Esophagus (tissue), 2 donors: ENCODE measurements at regions not wholly inside any gene's neighbourhood (a gene's known extent, or its start where the extent isn't known, plus 50 kb on each side); places are given as distances from the start of the nearest gene placed in this dataset.
"Not testable (repeated sequence)": the region's sequence is repeated elsewhere in the genome, so short reads cannot be mapped to it uniquely, and the experiment has no call there.

ENCODE experiments used
- H3K27ac ChIP-seq, 2 donors: one replicate each; pipeline ENCODE4 v1.5.1; 2013; ENCODE audit warnings: low read depth in 2 of 2, mild to moderate bottlenecking in 2 of 2, inconsistent platforms in 1 of 2, low read length in 1 of 2, moderate library complexity in 1 of 2
- H3K27me3 ChIP-seq, 2 donors: one replicate each; pipeline ENCODE4 v1.6.1; 2013; ENCODE audit warnings: low read length in 2 of 2, control low read depth in 1 of 2, mild to moderate bottlenecking in 1 of 2; ENCODE audit not compliant: insufficient read depth in 2 of 2, control insufficient read depth in 1 of 2
- H3K36me3 ChIP-seq, 2 donors: one replicate each; pipeline ENCODE4 v1.6.1; 2013; ENCODE audit warnings: low read length in 1 of 2; ENCODE audit not compliant: control insufficient read depth in 2 of 2, insufficient read depth in 2 of 2
- H3K4me1 ChIP-seq, 2 donors: one replicate each; pipeline ENCODE4 v1.6.1; 2013; ENCODE audit warnings: low read length in 1 of 2; ENCODE audit not compliant: control insufficient read depth in 2 of 2, insufficient read depth in 2 of 2
- H3K4me3 ChIP-seq, 2 donors: one replicate each; pipeline ENCODE4 v1.5.1; 2013; ENCODE audit warnings: low read length in 2 of 2, mild to moderate bottlenecking in 2 of 2, low read depth in 1 of 2, moderate library complexity in 1 of 2
- H3K9me3 ChIP-seq, 2 donors: one replicate each; pipeline ENCODE4 v1.6.1; 2013; ENCODE audit warnings: mild to moderate bottlenecking in 2 of 2, low read depth in 1 of 2, low read length in 1 of 2, moderate library complexity in 1 of 2; ENCODE audit not compliant: control insufficient read depth in 2 of 2, insufficient read depth in 1 of 2
- WGBS, 2 donors: extraction: QIAGEN DNeasy Blood & Tissue Kit; methylation state at CpG; one replicate each; pipeline ENCODE4 v1.1.7; 2013; 5-methylcytosine and 5-hydroxymethylcytosine counted together
- donor health status: healthy with polysubstance abuse.
- donor health status: Bipolar disorder and iron deficiency.

DNA sequence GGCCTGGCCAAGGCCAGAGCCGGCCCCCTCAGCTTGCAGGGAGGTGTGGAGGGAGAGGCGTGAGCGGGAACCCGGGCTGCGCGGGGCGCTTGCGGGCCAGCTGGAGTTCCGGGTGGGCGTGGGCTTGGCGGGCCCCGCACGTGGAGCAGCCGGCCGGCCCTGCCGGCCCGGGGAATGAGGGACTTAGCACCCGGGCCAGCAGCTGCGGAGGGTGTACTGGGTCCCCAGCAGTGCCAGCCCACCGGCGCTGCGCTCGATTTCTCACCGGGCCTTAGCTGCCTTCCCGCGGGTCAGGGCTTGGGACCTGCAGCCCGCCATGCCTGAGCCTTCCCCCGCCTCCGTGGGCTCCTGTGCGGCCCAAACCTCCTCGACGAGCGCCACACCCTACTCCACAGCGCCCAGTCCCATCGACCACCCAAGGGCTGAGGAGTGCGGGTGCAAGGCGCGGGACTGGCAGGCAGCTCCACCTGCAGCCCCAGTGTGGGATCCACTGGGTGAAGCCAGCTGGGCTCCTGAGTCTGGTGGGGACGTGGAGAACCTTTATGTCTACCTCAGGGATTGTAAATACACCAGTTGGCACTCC, 1800.2 kb downstream of the MRPL39 start:
- WGBS, 2 donors: 94 to 95% methylated on average over 35 to 39 of the region's 39 CpGs
- H3K4me3 ChIP-seq, H3K9me3 ChIP-seq, H3K4me1 ChIP-seq, H3K36me3 ChIP-seq, H3K27ac ChIP-seq, H3K27me3 ChIP-seq: not testable (repeated sequence)

DNA sequence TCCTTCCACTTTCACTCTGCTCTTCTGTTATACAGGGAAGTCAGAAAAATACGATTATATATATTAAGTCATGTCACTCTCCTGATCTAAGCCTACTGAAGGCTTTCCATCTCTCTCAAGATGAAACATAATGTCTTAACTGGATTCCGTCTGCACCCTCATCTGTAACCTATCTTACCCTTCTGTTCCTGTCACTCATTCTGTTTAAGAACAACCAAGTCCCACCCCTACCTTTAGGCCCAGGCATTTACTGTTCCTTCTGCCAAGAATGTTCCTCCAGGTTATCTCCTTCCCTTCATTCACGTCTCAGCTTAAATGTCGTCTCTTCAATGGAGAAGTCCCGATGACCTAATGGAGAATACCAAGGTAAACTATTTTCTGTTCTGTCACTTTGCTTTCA, 1802.4 kb downstream of the MRPL39 start:
- H3K9me3 ChIP-seq: peaks cover 0 to 2% of the 10 kb centered on the region in 2 donors
- WGBS, 2 donors: 83% methylated on average over 5 of the region's 5 CpGs
- no peak overlapping the region for H3K27ac ChIP-seq
- H3K27me3 ChIP-seq: no peaks in the 10 kb centered on the region
- no peaks in the 10 kb centered on the region for H3K36me3 ChIP-seq
- H3K4me1 ChIP-seq: no peaks in the 10 kb centered on the region
- H3K4me3 ChIP-seq: no peak overlapping the region

DNA sequence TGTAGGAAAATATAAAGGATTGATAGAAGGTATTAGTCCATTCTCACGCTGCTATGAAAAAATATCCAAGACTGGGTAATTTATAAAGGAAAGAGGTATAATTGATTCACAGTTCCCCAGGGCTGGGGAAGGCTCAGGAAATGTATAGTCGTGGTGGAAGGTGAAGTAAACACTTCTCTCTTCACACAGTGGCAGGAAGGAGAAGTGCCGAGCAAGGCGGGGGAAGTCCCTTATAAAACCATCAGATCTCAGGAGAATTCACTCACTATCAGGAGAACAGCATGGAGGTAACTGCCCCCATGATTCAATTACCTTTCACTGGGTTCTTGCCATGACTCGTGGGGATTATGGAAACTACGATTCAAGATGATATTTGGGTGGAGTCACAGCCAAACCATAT, 1806.0 kb downstream of the MRPL39 start:
- Histone ChIP-seq H3K27ac (no peak overlapping the region), H3K36me3 (no peaks in the 10 kb centered on the region), H3K9me3 (no peaks in the 10 kb centered on the region), H3K4me1 (no peaks in the 10 kb centered on the region), H3K4me3 (no peak overlapping the region), H3K27me3 (no peaks in the 10 kb centered on the region)
- 60 to 64% methylated on average over 6 of the region's 6 CpGs for WGBS, 2 donors

DNA sequence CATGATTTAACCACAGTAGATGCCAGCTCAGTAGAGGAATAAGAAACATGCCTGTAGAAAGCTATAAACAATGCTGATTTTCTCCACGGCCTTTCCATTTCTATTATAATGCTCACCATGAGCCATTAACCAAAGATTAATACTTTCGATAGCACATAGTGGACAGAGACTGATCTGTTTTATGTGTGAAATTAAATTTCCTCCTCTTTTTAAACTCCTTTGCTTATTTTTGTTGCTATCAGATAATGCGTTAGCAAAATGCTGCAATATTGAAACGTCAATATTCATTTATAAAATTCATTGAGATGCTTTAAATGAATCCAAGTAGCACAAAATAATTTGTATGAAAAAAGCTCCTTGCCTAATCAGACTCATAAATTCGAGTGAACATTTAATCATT, 1807.9 kb downstream of the MRPL39 start:
- no peaks in the 10 kb centered on the region for H3K9me3 ChIP-seq
- H3K4me1 ChIP-seq: no peaks in the 10 kb centered on the region
- H3K27ac ChIP-seq: no peak overlapping the region
- no peak overlapping the region for H3K4me3 ChIP-seq
- H3K36me3 ChIP-seq: no peaks in the 10 kb centered on the region
- 67 to 73% methylated on average over 5 of the region's 5 CpGs for WGBS, 2 donors
- H3K27me3 ChIP-seq: no peaks in the 10 kb centered on the region

DNA sequence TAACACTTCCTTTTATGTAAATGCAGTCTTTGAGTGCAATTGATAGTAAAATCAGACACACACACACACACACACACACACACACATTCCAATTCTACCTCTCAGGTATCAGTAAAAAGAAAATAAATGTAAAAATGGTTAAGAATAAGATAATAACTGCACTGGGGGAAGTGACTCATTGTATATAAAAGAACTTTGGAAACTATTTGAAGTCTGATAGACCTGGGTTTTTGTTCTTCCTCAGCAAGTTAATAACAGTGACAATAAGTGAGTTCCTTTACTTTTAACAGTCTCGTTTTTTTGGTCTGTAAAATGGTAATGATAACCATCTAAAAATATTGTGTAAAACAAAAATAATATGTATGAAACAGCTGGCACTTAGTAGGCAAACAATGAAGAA, 1815.0 kb downstream of the MRPL39 start:
- no peaks in the 10 kb centered on the region for H3K36me3 ChIP-seq
- H3K27me3 ChIP-seq: no peaks in the 10 kb centered on the region
- no peak overlapping the region for H3K4me3 ChIP-seq
- WGBS, 2 donors: 25 to 27% methylated on average over 1 of the region's 1 CpG
- no peaks in the 10 kb centered on the region for H3K4me1 ChIP-seq
- H3K9me3 ChIP-seq: peaks cover 0 to 2% of the 10 kb centered on the region in 2 donors
- no peak overlapping the region for H3K27ac ChIP-seq

DNA sequence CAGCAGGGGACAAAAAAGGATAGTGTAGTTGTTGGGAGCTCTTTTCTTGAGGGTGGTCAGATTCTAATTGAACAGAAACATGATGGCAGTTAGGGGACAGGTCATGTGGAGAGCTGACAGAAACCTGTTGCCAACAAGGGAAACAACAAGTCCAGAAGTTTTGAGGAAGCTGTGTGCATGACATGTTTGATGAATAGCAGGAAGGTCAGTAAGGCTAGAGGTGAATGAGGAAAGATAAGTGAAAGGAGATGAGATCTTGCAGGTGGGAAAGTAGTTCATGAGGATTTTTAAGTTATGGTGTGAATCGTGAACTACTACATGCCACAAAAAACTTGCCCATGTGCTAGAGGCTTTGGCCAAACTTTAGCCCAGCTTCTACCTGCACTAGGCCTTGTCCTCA, 1817.4 kb downstream of the MRPL39 start:
- H3K27me3 ChIP-seq: no peaks in the 10 kb centered on the region
- 71 to 86% methylated on average over 1 of the region's 1 CpG for WGBS, 2 donors
- H3K36me3 ChIP-seq: no peaks in the 10 kb centered on the region

DNA sequence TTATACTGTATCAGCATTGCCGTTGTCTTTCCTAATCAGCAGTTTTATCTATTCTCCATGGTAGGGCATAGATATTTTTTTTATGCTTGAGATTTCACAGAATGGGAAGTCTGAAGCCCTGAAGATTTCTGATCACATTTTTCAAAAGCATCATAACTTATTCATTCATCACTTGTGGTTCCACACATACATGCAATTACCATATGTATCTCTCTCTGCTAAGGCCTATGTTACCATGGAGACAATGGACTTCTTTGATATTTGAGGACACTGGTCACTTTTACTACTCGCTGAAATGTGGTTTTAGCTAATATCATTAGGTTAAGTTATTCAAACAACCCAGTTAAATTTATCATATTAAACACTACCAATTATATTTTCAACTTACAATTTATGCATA, 1827.0 kb downstream of the MRPL39 start:
- Histone ChIP-seq H3K36me3 (no peaks in the 10 kb centered on the region), H3K9me3 (no peaks in the 10 kb centered on the region), H3K4me3 (no peak overlapping the region), H3K27me3 (no peaks in the 10 kb centered on the region), H3K4me1 (no peaks in the 10 kb centered on the region), H3K27ac (no peak overlapping the region)
- 69 to 81% methylated on average over 2 of the region's 2 CpGs for WGBS, 2 donors

More for the DNA sequence above, 1817.4 kb downstream of the MRPL39 start:
- H3K27ac ChIP-seq: no peak overlapping the region
- H3K9me3 ChIP-seq: peaks cover 0 to 2% of the 10 kb centered on the region in 2 donors
- H3K4me3 ChIP-seq: no peak overlapping the region
- no peaks in the 10 kb centered on the region for H3K4me1 ChIP-seq

DNA sequence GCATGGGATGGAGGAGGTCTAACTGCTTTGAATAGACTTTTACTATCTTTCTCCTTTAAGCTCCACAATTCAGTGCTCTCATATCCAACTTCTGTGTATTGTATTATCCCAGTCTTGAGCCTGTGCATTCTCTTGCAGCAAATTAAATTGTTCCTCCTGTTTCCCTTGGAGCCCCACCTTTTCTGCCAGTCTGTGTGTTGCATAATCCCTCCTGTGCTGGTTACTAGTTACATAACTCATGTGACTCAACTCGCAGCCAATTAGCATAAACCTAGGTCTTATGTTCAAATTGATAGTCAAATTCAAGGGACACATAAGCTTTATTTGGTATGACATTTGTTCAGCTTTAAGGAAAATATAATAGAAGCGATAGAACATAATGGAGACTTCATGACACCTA, 1863.5 kb downstream of the MRPL39 start:
- peaks cover 3 to 4% of the 10 kb centered on the region in 2 donors for H3K9me3 ChIP-seq
- H3K27me3 ChIP-seq: no peaks in the 10 kb centered on the region
- no peaks in the 10 kb centered on the region for H3K36me3 ChIP-seq
- WGBS, 2 donors: 79 to 84% methylated on average over 2 of the region's 2 CpGs
- no peaks in the 10 kb centered on the region for H3K4me1 ChIP-seq
- no peak overlapping the region for H3K4me3 ChIP-seq
- H3K27ac ChIP-seq: no peak overlapping the region

DNA sequence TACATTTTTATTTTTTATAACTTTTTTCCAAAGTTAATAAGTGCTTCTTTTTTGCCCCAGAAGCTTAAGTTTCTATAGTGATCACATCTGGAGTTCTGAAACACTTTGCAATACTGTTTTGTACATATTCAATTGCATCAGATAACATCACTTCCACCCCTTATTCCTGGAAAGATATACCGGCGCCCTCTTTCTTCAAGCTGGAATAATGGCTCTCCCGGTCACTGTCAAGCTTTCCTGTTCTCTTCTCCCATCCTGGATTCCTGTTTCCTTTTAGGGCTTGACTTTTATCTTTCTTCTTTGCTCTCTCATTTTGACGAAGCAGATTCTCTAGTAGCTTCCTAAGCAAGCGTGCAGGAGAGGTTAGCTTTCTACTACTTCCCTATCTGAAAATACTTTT, 1866.8 kb downstream of the MRPL39 start:
- no peak overlapping the region for H3K27ac ChIP-seq
- H3K9me3 ChIP-seq: no peaks in the 10 kb centered on the region
- WGBS, 2 donors: 72 to 74% methylated on average over 5 of the region's 5 CpGs
- H3K4me1 ChIP-seq: no peaks in the 10 kb centered on the region
- no peaks in the 10 kb centered on the region for H3K36me3 ChIP-seq
- no peaks in the 10 kb centered on the region for H3K27me3 ChIP-seq
- no peak overlapping the region for H3K4me3 ChIP-seq

DNA sequence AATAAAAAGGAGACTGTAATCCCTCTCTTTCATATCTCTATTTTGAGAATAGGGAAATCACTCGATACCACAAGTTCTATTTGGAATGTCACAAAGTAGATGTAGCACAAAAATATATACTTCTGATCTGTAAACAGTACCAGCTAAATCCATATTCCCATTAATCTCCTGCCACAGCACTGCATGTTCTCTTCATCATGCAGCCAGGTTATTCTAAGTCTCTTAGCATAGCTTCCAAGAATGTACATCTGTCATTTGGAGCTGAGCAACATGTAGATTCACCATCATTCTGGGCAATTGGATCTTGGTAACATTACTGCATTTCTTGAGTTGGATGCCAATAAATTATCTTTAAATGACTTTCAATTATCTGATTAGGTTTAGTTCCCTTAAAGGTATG, 1874.5 kb downstream of the MRPL39 start:
- H3K36me3 ChIP-seq: no peaks in the 10 kb centered on the region
- no peaks in the 10 kb centered on the region for H3K4me1 ChIP-seq
- H3K4me3 ChIP-seq: no peak overlapping the region
- no peaks in the 10 kb centered on the region for H3K9me3 ChIP-seq
- no peak overlapping the region for H3K27ac ChIP-seq
- H3K27me3 ChIP-seq: no peaks in the 10 kb centered on the region
- 48 to 53% methylated on average over 1 of the region's 1 CpG for whole genome bisulfite sequencing, 2 donors
